ENCODE measurements at regions not wholly inside any gene's neighbourhood (a gene's known extent, or its start where the extent isn't known, plus 50 kb on each side); places are given as distances from the start of the nearest gene placed in this dataset.
"Not testable (repeated sequence)": the region's sequence is repeated elsewhere in the genome, so short reads cannot be mapped to it uniquely, and the experiment has no call there.

DNA sequence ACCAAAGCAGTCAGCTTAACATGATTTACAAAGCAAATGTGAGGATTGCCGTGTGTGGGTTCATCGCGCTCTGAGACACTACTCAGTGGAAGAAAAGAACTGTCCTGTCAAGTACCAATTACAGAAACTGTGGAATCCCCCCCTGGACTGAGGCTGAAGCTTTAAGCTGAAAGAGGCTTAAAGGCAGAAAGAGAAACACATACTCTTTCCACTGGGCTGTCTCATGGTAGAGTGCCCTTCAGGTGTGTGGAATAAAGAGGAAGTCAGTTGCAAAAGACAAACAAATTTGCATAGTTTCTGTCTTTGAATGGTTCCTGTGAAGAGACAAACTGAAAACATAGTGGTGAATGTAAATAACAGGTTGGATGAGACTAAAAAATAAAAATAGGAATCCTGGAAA lies 560.4 kb upstream of the SYNCRIP start:
- DNase-seq, result no peak

DNA sequence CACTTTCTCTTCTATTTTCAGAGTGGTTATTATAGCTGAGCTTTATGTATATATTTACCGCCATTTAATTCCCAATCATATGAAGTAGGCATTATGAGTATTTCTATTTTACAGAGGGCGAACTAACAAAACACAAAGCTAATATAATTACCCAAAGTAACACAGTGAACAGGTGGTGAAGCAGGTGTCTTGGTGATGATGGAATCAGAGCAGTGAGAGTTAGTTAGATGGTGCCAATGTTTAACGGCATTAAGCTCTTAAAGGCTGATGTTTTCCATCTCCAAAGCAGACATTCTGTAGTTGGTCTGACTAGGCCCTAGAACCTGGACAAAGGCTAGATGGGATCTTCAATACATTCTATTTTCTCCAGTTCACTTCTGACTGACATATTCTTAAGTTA lies 551.1 kb upstream of the SYNCRIP start:
- DNase-seq, result no peak

DNA sequence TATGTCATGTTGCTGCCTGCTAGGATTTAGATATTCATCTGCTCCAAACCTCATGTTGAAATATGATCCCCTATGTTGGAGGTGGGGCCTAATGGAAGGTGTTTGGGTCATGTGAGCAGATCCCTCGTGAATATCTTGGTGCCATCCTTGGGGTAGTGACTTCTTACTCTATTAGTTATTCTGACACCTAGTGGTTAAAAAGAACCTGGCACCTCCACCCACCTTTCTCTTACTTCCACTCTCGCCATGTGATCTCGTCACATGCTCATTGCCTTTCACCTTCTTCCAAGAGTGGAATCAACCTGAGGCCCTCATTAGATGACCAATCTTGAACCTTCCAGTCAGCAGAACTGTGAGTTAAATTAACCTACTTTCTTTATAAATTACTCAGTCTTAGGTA lies 549.4 kb upstream of the SYNCRIP start:
- no peak for DNase-seq

DNA sequence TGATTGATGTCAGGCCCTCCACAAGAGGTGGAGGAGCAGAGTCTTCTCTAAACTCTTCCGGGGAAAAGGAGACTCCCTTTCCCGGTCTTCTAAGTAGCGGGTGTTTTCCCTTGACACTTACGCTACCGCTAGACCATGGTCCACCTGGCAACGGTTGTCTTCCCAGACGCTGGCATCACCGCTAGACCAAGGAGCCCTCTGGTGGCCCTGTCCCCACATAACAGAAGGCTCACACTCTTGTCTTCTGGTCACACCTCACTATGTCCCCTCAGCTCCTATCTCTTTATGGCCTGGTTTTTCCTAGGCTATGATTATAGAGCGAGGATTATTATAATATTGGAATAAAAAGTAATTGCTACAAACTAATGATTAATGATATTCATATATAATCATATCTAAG lies 532.5 kb upstream of the SYNCRIP start:
- DNase-seq, result not testable (repeated sequence)

DNA sequence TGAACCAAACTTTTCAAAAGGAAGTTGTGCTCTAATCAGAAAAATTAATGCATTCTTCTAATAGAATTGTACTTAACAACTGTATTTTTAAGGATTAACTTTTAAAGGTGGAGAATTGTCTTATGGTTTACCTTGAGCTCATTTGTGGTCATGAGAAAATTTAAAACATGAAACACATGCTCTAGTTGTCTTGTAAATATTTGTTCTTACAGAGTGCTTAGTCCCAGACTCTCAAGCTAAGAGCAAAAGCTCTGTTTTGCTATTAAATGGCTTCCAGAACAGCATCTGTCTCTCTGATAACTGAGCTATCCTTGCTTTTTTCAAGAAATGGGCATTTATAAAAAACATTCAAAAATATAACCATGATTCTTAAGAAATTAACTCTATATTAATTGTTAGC lies 512.2 kb upstream of the SYNCRIP start:
- no peak for DNase-seq

DNA sequence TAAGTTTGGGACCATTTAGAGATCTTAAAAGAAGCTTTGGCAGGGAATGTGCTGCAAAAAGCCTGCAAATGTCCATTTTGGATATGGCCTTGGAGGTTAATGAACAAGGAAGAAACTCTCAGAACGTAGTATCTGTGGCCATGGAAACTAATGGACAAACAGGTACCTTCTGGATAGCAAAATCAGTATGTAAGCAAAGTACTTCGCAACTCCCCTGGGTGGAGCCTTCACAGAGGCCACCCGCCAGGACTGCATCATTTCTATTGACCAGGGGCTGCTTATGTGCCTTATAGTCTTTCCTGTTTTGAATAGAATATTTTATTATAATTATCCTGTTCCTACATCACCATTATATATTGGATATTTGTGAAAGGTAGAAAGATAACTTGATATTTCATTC lies 510.8 kb upstream of the SYNCRIP start:
- DNase-seq, result no peak

DNA sequence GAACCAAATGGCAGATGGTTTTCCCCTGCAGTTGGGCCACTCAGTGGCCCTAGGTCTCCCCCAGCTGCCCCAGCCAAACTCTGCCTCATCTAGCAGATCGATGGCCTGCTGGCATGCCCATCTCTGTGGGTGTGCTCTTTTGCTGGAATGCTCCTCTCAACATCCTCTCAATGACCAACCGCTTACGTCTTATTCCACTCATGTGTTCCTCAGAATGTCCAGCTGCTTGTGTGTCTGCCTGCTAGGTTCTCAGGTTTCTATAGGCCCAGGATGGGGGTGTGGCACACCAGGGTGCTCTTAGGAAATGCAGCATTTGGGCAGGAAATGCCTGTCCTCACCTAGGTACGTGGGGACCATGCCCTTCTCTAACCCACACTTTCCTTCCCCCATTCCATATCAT lies 509.9 kb upstream of the SYNCRIP start:
- no peak for DNase-seq

DNA sequence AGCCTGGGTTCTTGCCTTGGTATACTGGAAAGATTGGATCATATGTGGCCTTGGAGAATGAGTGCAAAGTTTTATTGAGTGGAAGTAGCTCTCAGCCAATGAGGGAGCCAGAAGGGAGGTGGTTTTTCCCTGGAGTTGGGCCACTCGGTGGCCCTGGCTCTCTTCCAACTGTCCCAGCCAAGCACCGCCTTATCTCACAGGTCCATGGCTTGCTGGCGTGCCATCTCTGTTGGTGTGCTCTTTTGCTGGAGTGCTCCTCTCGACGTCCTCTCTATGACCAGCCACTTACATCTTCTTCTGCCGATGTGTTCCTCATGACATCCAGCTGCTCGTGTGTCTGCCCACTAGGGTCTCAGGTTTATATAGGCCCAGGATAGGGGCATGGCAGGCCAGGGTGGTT lies 505.9 kb upstream of the SYNCRIP start:
- DNase-seq, result no peak

DNA sequence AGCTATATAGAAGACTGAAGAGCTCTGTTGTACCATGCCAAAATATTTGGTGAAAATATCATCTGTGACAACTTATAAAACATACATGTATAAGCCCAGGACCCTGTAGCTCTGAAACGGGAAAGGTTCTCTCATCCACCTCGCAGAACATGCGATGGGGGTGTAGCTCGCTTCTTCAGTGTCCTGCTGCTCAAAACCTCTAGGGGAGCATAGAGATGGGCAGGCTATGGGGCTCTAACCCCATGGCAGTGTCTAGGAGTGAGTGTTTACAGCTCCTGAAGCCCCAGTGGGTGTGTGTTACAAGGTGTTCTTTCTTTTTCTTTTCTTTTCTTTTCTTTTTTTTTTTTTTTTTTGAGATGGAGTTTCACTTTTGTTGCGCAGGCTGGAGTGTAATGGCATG lies 505.2 kb upstream of the SYNCRIP start:
- no peak for DNase-seq

DNA sequence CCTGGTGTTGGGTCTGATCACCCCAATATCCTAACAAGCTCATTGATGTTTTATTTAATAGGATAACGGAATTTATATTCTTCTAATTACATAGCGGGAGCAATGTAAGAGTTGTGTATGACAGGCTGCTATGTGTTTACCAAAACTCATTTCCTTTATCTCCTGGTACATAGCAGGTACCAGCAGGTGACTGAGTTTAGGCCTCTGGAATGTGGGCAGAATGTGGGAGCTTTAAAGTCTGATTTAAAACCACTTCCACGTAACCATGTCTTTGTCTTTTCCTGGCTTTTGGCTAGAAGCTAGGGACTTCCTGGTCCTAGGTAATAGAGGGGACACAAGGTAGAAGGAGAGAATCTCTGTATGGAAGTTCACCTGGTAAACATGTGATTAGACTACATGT lies 504.6 kb upstream of the SYNCRIP start:
- no peak for DNase-seq

DNA sequence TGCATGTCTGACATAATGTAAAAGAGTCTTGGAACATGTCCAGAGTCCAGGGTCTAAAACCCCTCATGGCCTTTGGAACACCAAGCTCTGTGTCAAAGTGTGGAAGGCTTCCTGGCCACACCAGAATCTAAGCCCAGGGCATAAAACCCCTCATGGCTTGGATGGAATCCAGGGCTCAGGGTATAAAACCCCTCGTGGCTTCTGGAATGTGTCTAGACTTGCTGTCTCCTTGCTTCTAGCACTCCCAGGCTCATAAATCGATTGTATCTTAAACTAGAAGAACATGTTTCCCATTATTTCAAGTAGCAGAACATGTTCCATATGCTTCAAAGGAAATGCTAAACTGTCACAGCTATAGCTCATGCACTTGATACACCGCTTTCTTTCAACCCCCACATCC lies 504.1 kb upstream of the SYNCRIP start:
- DNase-seq, result not testable (repeated sequence)

DNA sequence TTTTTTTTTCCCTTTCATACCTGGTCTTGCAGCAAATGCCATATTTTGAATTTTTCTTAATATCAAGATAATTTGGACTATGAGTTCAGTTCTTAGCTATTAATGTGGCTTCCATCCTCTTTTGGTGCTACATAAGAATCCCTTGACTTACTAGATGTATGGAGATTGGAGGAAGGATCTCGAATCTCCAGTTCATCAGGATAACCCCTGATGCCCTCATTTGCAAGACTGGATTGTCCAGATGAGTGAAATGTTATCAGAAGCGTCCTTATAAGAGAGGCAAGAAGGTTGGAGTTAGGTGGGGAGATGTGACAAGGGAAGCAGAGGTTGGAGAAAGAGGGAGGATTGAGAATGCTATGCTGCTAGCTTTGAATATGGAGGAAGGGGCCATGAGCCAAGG lies 499.6 kb upstream of the SYNCRIP start:
- no peak for DNase-seq

DNA sequence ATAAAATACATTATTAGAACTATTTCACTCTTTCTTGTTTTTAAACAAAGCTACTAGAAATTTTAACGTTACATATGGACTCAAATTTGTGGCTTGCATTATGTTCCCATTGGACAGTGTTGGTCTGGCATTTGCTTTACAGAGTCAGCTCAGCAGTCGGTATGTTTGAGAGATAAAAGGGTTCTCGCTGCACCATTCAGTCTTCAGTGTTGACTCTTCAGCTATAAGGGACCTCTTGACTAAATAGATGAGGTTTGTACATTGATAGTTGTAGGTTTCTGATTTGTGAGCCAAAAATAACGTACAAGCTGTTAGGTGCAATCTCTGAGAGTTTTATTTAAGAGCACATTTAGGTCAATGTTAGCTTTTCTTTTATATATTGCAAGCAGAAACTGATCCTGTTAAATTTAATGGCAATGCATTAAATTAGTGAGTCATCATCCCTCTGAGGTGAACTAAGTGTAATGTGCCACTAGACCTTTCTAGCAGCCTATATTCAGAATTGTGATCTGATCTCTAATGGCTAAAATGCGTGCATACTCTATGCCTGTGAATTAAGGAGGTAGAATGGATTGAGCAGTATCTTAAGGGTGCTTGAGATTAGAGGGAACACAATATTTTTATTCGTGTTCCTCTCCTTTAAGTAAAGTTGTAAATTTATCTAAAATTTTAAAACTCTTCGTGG lies 485.6 kb upstream of the SYNCRIP start:
- DNase-seq, result no peak

DNA sequence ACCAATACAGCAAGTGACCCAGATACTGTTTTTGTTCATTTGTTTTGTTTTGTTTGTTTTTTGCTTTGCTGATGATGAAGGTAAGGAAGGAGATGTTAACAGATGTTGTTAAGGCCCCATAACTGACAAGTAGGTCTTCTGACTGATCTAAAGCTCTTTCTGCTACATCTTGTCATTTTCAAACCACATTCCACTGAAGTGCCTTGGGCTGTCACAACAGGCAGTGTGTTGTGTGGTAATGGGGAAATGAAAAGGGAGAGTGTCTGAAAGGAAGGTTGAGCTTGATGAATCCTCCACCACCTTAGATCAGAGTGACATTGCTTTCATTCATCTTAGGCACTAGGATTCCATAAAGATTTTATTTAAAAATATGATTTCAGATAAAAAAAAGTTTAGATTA lies 479.4 kb upstream of the SYNCRIP start:
- DNase-seq, result no peak

DNA sequence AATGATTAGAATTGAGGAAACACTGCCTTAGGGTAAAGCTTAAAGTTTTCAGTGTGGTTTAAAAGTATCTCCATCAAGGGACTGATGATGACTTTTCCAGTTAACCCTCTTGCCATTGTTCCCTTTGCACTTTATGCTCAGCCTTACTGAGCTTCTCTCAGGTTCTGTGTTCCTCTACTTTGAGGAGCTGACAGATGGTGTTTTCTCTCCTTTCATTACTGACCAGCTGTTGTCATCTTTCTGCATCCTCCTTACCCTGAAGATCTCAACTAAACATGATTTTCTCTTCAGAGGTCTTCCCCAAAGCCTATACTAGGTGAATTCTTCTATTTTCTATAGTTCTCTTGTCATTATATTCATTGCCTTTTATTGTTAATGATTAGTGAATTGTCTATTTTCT lies 475.6 kb upstream of the SYNCRIP start:
- no peak for DNase-seq

DNA sequence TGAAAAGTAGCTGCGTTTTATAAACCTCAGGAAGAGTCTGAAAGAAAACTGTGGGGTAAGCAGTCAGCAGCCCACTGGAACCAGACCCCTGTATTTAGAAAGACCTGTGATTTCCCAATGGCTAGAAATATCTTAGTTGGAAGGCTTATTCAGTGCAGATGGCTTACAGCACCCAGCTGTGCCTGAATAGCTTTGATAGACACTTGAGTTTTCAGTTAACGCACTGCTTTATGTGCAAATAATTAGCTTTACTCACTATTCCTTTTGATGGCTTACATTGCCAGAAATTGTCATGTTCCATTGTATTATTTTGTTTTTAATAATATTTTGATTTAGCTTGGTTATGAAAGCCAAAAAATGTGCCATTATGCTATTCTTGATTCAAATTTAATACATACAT lies 465.3 kb upstream of the SYNCRIP start:
- no peak for DNase-seq

DNA sequence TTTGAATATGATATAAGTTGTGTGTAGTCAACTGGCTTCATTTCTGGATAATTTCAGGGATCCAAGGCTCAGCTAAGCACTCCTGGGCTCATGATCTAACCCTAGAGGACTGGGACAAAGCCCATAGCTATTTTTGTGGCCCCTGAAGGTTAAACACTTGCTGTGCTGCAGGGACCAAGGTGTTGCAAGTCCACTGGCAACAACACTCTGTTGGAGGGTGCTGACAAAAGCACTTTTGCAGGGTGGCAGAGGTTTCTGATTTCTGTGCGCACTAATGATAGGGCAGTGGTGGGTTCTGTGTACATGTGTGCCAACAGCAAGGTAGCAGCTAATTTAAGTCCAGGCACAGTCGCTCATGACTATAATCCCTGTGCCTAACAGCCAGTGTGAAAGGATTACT lies 445.3 kb upstream of the SYNCRIP start:
- no peak for DNase-seq

DNA sequence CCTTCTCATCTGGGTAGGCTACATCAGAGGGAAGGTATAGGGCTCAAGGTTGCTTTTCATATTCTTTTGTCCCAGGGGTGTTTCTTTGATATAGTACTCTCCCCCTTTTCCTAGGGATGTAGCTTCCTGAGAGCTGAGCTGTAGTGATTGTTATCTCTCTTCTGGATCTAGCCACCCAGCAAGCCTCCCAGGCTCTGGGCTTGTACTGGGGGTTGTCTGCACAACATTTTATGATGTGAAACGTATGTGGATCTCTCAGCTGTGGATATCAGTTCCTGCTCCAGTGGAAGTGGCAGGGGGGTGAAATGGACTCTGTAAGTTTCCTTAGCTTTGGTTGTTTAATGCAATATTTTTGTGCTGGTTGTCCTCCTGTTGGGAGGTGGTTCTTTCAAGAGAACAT lies 437.3 kb upstream of the SYNCRIP start:
- no peak for DNase-seq

DNA sequence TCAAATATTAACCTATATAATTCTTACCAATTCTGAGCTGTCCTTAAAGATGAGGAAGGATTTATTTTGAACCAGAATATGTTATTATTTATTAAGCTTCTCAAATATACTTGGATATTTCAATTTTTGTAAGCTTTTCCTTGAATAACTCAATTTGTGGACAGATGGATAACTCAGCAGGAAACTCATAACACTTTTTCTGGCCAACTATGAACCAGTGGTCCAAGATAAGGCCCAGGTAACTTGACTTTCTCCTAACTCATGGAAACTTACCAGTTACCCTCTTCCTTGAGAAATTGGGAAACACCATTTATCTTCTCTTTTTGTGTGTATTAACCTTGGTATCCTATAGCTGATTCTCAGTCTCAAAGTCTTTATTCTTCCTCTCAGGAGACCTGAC lies 427.5 kb upstream of the SYNCRIP start:
- no peak for DNase-seq

DNA sequence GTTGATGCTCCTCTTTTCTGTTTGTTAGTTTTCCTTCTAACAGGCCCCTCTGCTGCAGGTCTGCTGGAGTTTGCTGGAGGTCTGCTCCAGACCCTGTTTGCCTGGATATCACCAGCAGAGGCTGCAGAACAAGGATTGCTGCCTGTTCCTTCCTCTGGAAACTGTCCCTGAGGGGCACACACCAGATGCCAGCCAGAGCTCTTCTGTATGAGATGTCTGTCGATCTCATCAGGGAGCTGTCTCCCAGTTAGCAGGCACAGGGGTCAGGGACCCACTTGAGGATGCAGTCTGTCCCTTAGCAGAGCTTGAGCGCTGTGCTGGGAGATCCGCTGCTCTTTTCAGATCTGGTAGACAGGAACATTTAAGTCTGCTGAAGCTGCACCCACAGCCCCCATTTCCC lies 422.3 kb upstream of the SYNCRIP start:
- not testable (repeated sequence) for DNase-seq

DNA sequence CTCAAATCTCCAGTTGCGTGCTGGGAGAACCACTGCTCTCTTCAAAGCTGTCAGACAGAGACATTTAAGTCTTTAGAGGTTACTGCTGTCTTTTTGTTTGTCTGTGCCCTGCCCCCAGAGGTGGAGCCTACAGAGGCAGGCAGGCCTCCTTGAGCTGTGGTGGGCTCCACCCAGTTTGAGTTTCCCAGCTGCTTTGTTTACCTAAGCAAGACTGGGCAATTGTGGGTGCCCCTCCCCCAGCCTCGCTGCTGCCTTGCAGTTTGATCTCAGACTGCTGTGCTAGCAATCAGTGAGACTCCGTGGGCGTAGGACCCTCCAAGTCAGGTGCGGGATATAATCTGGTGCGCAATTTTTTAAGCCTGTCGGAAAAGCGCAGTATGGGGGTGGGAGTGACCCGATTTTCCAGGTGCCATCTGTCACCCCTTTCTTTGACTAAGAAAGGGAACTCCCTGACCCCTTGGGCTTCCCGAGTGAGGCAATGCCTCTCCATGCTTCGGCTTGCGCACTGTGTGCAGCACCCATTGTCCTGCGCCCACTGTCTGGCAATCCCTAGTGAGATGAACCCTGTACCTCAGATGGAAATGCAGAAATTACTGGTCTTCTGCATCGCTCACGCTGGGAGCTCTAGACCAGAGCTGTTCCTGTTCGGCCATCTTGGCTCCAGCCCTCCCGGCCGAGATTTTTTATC lies 414.8 kb upstream of the SYNCRIP start:
- DNase-seq, result not testable (repeated sequence)

DNA sequence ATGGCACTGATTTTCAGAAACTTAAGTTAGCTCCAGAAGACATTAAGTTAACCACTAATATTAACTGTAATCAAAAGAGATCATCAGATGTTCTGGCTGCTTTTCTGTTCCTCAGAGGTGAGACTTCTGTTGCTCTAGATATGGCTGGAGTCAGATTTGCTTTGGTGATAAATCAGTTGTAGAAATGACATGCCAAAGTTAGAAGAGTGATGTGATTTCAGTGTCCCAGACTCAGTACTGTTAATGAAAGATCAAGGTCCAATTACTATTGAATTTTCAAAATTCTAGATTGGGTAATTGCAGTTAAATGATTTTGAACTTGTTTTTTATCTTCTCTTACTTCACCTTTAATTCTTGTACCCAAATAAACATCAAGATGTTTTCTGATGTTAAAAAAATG lies 402.4 kb upstream of the SYNCRIP start:
- DNase-seq, result no peak

DNA sequence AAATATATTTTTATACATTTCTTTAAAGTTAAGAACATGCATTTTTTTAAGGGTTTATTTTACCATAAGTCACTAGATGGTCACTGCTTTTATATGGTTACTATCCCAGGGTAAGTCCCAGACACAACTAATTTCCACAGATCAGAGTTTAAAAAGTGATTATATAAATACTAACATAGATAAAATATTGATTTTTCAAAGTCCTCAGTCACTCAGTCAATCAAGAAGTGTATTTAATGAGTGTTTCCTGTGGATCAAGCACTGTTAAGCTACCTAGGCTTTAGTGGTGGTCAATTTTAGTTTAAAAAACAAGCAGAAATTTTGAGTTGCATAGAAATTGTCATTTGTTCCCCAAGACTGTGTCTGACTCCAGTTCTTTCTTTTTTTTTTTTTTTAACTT lies 399.5 kb upstream of the SYNCRIP start:
- no peak for DNase-seq

DNA sequence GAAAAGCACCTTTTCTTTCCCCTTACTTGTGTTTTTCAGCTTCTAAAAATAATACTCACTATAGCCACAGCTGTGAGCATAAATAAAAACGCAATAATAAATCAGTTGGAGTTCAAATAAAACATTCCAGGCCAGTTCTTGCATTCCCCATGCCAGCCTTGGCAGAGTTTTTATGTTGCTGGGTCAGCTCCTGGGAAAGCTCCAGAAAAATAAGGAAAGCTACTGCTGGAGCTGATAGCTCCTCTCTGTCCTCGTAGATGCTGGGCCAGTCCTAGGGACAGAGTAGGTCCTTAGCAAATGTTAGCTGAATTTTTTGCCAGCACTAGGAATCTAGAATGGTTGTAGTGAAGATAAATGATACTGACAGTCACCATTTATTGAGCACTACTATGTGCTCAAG lies 389.0 kb upstream of the SYNCRIP start:
- no peak for DNase-seq

DNA sequence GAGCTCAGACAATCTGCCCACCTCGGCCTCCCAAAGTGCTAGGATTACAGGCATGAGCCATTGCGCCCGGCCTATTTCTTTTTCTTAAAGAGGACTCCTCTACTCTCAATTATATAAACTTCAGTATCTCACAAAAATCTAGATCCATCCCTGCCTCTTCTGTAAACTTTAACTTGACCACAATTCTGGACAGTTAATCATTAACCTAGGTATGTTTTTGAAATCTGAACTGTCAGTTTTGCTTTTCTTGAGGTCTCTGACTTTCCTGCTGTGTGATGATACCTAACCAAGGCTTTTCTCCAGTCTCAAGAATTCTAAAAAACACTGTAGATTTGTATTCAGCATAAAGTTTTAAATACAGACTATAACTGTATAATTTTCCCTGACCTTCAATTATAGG lies 388.2 kb upstream of the SYNCRIP start:
- DNase-seq, result no peak
